ENCODE measurements at regions not wholly inside any gene's neighbourhood (a gene's known extent, or its start where the extent isn't known, plus 50 kb on each side); places are given as distances from the start of the nearest gene placed in this dataset.
"Not testable (repeated sequence)": the region's sequence is repeated elsewhere in the genome, so short reads cannot be mapped to it uniquely, and the experiment has no call there.

DNA sequence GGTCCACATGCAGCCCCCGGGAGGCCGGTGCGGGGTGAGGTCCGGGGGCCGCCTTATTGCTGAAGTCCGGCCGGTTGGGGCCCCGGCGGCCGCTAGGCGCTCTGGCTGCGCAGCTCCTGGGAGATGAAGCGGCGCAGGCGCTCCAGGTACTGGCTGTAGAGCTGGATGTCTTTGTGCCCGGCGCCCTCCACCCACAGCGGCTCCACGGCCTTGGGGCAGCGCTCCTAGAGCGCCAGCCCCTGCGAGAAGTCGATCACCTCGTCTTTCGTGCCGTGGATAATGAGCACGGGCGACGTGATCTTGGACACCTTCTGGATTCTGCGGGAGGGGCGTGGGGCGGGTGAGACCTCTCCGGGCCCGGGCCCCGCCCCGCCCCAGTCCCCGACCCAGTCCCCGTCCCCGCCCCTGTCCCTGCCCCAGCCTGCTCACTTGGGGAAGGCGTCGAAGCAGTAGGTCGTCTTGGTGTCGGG, 76.3 kb downstream of the GOLGA8F start:
- not testable (repeated sequence) for TF ChIP-seq RAD21 (conservative IDR thresholded peaks at IDR 0.05); EZH2 (IDR thresholded peaks at IDR 0.05; ENCODE audit: borderline replicate concordance, insufficient read depth, low read length, poor library complexity, severe bottlenecking); EP300 (conservative IDR thresholded peaks at IDR 0.05; ENCODE audit: poor library complexity, severe bottlenecking); SMC3 (conservative IDR thresholded peaks at IDR 0.05; ENCODE audit: poor library complexity); MXI1 (conservative IDR thresholded peaks at IDR 0.05; ENCODE audit: poor library complexity, severe bottlenecking); POLR2AphosphoS5 (IDR thresholded peaks at IDR 0.05); TAF1 (IDR thresholded peaks at IDR 0.05; ENCODE audit: low read depth)
- TF ChIP-seq, protein P1, sequence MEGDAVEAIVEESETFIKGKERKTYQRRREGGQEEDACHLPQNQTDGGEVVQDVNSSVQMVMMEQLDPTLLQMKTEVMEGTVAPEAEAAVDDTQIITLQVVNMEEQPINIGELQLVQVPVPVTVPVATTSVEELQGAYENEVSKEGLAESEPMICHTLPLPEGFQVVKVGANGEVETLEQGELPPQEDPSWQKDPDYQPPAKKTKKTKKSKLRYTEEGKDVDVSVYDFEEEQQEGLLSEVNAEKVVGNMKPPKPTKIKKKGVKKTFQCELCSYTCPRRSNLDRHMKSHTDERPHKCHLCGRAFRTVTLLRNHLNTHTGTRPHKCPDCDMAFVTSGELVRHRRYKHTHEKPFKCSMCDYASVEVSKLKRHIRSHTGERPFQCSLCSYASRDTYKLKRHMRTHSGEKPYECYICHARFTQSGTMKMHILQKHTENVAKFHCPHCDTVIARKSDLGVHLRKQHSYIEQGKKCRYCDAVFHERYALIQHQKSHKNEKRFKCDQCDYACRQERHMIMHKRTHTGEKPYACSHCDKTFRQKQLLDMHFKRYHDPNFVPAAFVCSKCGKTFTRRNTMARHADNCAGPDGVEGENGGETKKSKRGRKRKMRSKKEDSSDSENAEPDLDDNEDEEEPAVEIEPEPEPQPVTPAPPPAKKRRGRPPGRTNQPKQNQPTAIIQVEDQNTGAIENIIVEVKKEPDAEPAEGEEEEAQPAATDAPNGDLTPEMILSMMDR (IDR thresholded peaks at IDR 0.05; ENCODE audit: poor library complexity, severe bottlenecking), result not testable (repeated sequence)
- TF ChIP-seq, protein P2, sequence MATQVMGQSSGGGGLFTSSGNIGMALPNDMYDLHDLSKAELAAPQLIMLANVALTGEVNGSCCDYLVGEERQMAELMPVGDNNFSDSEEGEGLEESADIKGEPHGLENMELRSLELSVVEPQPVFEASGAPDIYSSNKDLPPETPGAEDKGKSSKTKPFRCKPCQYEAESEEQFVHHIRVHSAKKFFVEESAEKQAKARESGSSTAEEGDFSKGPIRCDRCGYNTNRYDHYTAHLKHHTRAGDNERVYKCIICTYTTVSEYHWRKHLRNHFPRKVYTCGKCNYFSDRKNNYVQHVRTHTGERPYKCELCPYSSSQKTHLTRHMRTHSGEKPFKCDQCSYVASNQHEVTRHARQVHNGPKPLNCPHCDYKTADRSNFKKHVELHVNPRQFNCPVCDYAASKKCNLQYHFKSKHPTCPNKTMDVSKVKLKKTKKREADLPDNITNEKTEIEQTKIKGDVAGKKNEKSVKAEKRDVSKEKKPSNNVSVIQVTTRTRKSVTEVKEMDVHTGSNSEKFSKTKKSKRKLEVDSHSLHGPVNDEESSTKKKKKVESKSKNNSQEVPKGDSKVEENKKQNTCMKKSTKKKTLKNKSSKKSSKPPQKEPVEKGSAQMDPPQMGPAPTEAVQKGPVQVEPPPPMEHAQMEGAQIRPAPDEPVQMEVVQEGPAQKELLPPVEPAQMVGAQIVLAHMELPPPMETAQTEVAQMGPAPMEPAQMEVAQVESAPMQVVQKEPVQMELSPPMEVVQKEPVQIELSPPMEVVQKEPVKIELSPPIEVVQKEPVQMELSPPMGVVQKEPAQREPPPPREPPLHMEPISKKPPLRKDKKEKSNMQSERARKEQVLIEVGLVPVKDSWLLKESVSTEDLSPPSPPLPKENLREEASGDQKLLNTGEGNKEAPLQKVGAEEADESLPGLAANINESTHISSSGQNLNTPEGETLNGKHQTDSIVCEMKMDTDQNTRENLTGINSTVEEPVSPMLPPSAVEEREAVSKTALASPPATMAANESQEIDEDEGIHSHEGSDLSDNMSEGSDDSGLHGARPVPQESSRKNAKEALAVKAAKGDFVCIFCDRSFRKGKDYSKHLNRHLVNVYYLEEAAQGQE (IDR thresholded peaks at IDR 0.05; ENCODE audit: borderline replicate concordance), result not testable (repeated sequence)

All from neural cell (in vitro differentiated cells).